IMR-90 (cell line): ENCODE measurements at regions not wholly inside any gene's neighbourhood (a gene's known extent, or its start where the extent isn't known, plus 50 kb on each side); places are given as distances from the start of the nearest gene placed in this dataset.

Experiments
- ATAC-seq: fragments of 200-7000 bp; cut with Tn5 transposase; 2 replicates; pipeline ENCODE4 v1.9.1; 2020; ENCODE audit warnings: low read depth, mild to moderate bottlenecking, moderate library complexity
- BruUV-seq: library from RNA; stranded (reverse); fragments of 400-500 nt; replicated peaks from 2 replicates; lab custom pipeline; 2021; lab: Mats Ljungman, UMichigan
- CTCF ChIA-PET: fragments of 300-600 bp; formaldehyde crosslinking; extraction: SDS; loops from one replicate; lab custom pipeline; 2021; ENCODE audit warnings: antibody characterized with exemption; lab: Yijun Ruan, JAX
- POLR2A ChIA-PET: fragments of 300-600 bp; sonication (Branson Sonifier 250); formaldehyde crosslinking; loops from one replicate; lab custom pipeline; 2022; ENCODE audit warnings: antibody characterized with exemption; ENCODE audit not compliant: unreplicated experiment; lab: Charles Lee
- DNase-seq: peaks from one replicate; pipeline ENCODE4 v3.0.0; 2013
- H2AFZ ChIP-seq: replicated peaks from 2 replicates; pipeline ENCODE3; 2013; ENCODE audit warnings: low read length, mild to moderate bottlenecking; ENCODE audit not compliant: poor library complexity
- H2AK5ac ChIP-seq: 2 replicates; pipeline ENCODE4 v1.6.1; 2013; ENCODE audit warnings: low read depth, low read length, inconsistent platforms
- H2AK9ac ChIP-seq: replicated peaks from 2 replicates; pipeline ENCODE3; 2013; ENCODE audit warnings: mild to moderate bottlenecking, low read depth, low read length, moderate library complexity; ENCODE audit not compliant: poor library complexity
- H2BK120ac ChIP-seq: 2 replicates; pipeline ENCODE4 v1.6.1; 2013; ENCODE audit warnings: low read depth, low read length, inconsistent platforms
- H2BK15ac ChIP-seq: 3 replicates; pipeline ENCODE4 v1.6.1; 2013; ENCODE audit warnings: low read depth, low read length, inconsistent platforms
- H2BK20ac ChIP-seq: 2 replicates; pipeline ENCODE4 v1.6.1; 2013; ENCODE audit warnings: low read depth, mild to moderate bottlenecking, inconsistent platforms, low read length, moderate library complexity
- H2BK5ac ChIP-seq: 2 replicates; pipeline ENCODE4 v1.6.1; 2013; ENCODE audit warnings: mild to moderate bottlenecking, low read depth, low read length, inconsistent platforms; ENCODE audit not compliant: poor library complexity, severe bottlenecking
- H3K14ac ChIP-seq: replicated peaks from 2 replicates; pipeline ENCODE4 v1.6.1; 2013; ENCODE audit warnings: low read depth, low read length, inconsistent platforms
- H3K18ac ChIP-seq: 2 replicates; pipeline ENCODE4 v1.6.1; 2013; ENCODE audit warnings: low read depth, low read length, control low read depth
- H3K23ac ChIP-seq: 2 replicates; pipeline ENCODE4 v1.6.1; 2013; ENCODE audit warnings: low read depth, low read length, inconsistent platforms
- H3K27ac ChIP-seq: 2 replicates; pipeline ENCODE4 v1.5.1; 2013; ENCODE audit warnings: mild to moderate bottlenecking, control low read depth, low read length; ENCODE audit not compliant: insufficient read depth
- H3K27me3 ChIP-seq: 2 replicates; pipeline ENCODE4 v1.6.1; 2013; ENCODE audit warnings: low read length; ENCODE audit not compliant: control insufficient read depth, insufficient read depth
- H3K36me3 ChIP-seq: 2 replicates; pipeline ENCODE4 v1.6.1; 2013; ENCODE audit warnings: low read length, mixed read lengths; ENCODE audit not compliant: control insufficient read depth, insufficient read depth
- H3K4ac ChIP-seq: 2 replicates; pipeline ENCODE4 v1.6.1; 2013; ENCODE audit warnings: low read depth, low read length, inconsistent platforms
- H3K4me1 ChIP-seq: 2 replicates; pipeline ENCODE4 v1.6.1; 2013; ENCODE audit warnings: low read length, mixed read lengths; ENCODE audit not compliant: control insufficient read depth, insufficient read depth
- H3K4me2 ChIP-seq: 2 replicates; pipeline ENCODE4 v1.6.1; 2013; ENCODE audit warnings: low read depth, mild to moderate bottlenecking, control low read depth, low read length, moderate library complexity
- H3K4me3 ChIP-seq: 2 replicates; pipeline ENCODE4 v1.5.1; 2013; ENCODE audit warnings: low read depth, mild to moderate bottlenecking, control low read depth, low read length, moderate library complexity; ENCODE audit not compliant: insufficient read depth
- H3K56ac ChIP-seq: 2 replicates; pipeline ENCODE4 v1.6.1; 2013; ENCODE audit warnings: low read length, inconsistent platforms; ENCODE audit not compliant: insufficient read depth; ENCODE audit errors: extremely low read depth
- H3K79me1 ChIP-seq, 2 experiments: 2 replicates each; pipeline ENCODE4 v1.6.1; 2013; ENCODE audit warnings: low read length in 2 of 2, inconsistent platforms in 1 of 2, low read depth in 1 of 2
- H3K9ac ChIP-seq: 2 replicates; pipeline ENCODE4 v1.6.1; 2013; ENCODE audit warnings: low read depth, low read length, control low read depth
- H3K9me1 ChIP-seq: 2 replicates; pipeline ENCODE4 v1.6.1; 2013; ENCODE audit warnings: low read length, inconsistent platforms; ENCODE audit not compliant: insufficient read depth
- H3K9me3 ChIP-seq: 2 replicates; pipeline ENCODE4 v1.6.1; 2013; ENCODE audit warnings: low read length; ENCODE audit not compliant: control insufficient read depth, insufficient read depth
- H4K20me1 ChIP-seq: 2 replicates; pipeline ENCODE4 v1.6.1; 2013; ENCODE audit warnings: low read length, inconsistent platforms; ENCODE audit not compliant: insufficient read depth
- H4K5ac ChIP-seq: 2 replicates; pipeline ENCODE4 v1.6.1; 2013; ENCODE audit warnings: mild to moderate bottlenecking, low read depth, low read length, control low read depth
- H4K8ac ChIP-seq, 2 experiments: 2 replicates each; pipeline ENCODE4 v1.6.1; 2013; ENCODE audit warnings: low read depth in 2 of 2, low read length in 2 of 2, control low read depth in 1 of 2, inconsistent platforms in 1 of 2
- H4K91ac ChIP-seq: 2 replicates; pipeline ENCODE4 v1.6.1; 2013; ENCODE audit warnings: low read depth, low read length, inconsistent platforms; ENCODE audit not compliant: insufficient read depth
- BHLHE40 ChIP-seq: fragments of 150-350 bp; IDR thresholded peaks from 2 replicates; pipeline ENCODE4 v1.6.1; 2016; ENCODE audit warnings: mild to moderate bottlenecking, low read depth, low read length
- MAFK ChIP-seq: IDR thresholded peaks from 2 replicates; pipeline ENCODE4 v1.6.1; 2012; ENCODE audit warnings: low read depth, low read length, improper control_type of control experiment
- MXI1 ChIP-seq: IDR thresholded peaks from 2 replicates; pipeline ENCODE4 v1.6.1; 2012; ENCODE audit warnings: low read depth, mild to moderate bottlenecking, low read length, moderate library complexity, borderline replicate concordance
- NFE2L2 ChIP-seq: fragments of 150-350 bp; IDR thresholded peaks from 2 replicates; pipeline ENCODE4 v1.6.1; 2016; ENCODE audit warnings: low read depth, mild to moderate bottlenecking, low read length
- POLR2A ChIP-seq: IDR thresholded peaks from 2 replicates; pipeline ENCODE4 v1.6.1; 2012; ENCODE audit warnings: mild to moderate bottlenecking, low read depth, low read length
- RAD21 ChIP-seq: IDR thresholded peaks from 2 replicates; pipeline ENCODE4 v1.6.1; 2012; ENCODE audit warnings: low read length, improper control_type of control experiment
- RFX5 ChIP-seq: IDR thresholded peaks from 2 replicates; pipeline ENCODE4 v1.8.0; 2012; ENCODE audit warnings: low read depth, mild to moderate bottlenecking, low read length, moderate library complexity
- WGBS, 2 experiments: methylation state at CpG; one replicate each; pipeline versions ENCODE4 v1.1.5 to v1.1.7; 2013; ENCODE audit warnings: missing lambda C conversion rate in 2 of 2; ENCODE audit not compliant: insufficient read length in 1 of 2; ENCODE audit errors: extremely low coverage in 2 of 2; 5-methylcytosine and 5-hydroxymethylcytosine counted together
- dilution Hi-C: fragments of 300-500 bp; cut with HindIII; formaldehyde crosslinking; loops from one replicate; pipeline ENCODE4 v1.14.3; 2018; ENCODE audit warnings: low sequenced_read_pairs; ENCODE audit not compliant: unreplicated experiment
- in situ Hi-C: fragments of 300-500 bp; cut with MboI; formaldehyde crosslinking; loops from 3 replicates; pipeline ENCODE4 v1.14.3; 2019; ENCODE audit warnings: low sequenced_read_pairs, inconsistent platforms, mixed read lengths
- intact Hi-C: fragments of 100-400 bp; cut with micrococcal nuclease; formaldehyde crosslinking; loops from 2 replicates; pipeline ENCODE4 v1.10.0; 2022

DNA sequence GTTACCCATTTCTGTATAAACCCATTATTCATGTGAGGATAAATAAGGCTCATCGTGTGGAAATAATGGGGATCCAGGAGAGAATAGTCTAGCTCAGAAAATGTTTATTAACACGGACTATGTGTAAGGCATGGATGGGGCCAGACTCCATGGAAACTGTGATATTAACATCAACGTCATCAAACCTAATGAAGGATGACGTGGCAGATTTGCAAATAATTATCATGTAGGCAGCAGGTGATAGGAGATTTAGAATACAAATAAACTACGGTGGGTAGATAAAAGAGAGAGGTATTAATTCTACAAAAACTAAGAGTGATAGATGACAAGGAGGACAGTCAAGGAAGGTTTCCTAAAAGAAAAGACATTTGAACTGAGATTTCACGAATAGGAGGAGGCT is 592.2 kb downstream of the REEP3 start:
- Histone ChIP-seq H3K27ac (no peak overlapping the region), H3K9ac (no peak overlapping the region), H3K23ac (no peak overlapping the region), H2AK9ac (no peak overlapping the region), H3K79me1 (no peaks in the 10 kb centered on the region), H3K4me2 (no peak overlapping the region), H3K36me3 (no peaks in the 10 kb centered on the region), H3K14ac (no peak overlapping the region), H3K18ac (no peak overlapping the region), H2AK5ac (no peak overlapping the region), H2BK5ac (no peak overlapping the region), H2BK20ac (no peak overlapping the region), H2BK120ac (no peak overlapping the region), H3K56ac (no peak overlapping the region), H3K9me1 (no peaks in the 10 kb centered on the region), H4K20me1 (no peaks in the 10 kb centered on the region), H4K91ac (no peak overlapping the region), H3K27me3 (no peaks in the 10 kb centered on the region), H3K4ac (no peak overlapping the region), H2BK15ac (no peak overlapping the region), H4K5ac (no peak overlapping the region), H3K4me3 (no peak overlapping the region), H3K4me1 (no peaks in the 10 kb centered on the region), H3K9me3 (no peaks in the 10 kb centered on the region), H4K8ac (no peak overlapping the region), H2AFZ (no peak overlapping the region)
- DNase-seq, result no peak
- ChIA-PET CTCF (no interaction called here), POLR2A (no interaction called here)
- intact Hi-C loops (no loop called here), dilution Hi-C loops (no loop called here), in situ Hi-C loops (no loop called here)
- no TSS peak for BruUV-seq
- TF ChIP-seq NFE2L2 (peak; percentile 67), BHLHE40 (no peak), MAFK (no peak), MXI1 (no peak), RFX5 (no peak), POLR2A (no peak), RAD21 (no peak)
- 20% methylated on average over 1 of the region's 6 CpGs; no CpG with 5 or more reads in 1 of the 2 experiments for WGBS, 2 experiments
- ATAC-seq, result no peak
